GM19043 (cell line): ENCODE measurements at regions not wholly inside any gene's neighbourhood (a gene's known extent, or its start where the extent isn't known, plus 50 kb on each side); places are given as distances from the start of the nearest gene placed in this dataset.
A peak's percentile ranks its signal among the peaks of the same experiment; 100 is the strongest.
"Not testable (repeated sequence)": the region's sequence is repeated elsewhere in the genome, so short reads cannot be mapped to it uniquely, and the experiment has no call there.

Experiments
- ATAC-seq: cut with Tn5 transposase; IDR thresholded peaks from one replicate; pipeline ENCODE4 v1.9.1; 2021; ENCODE audit warnings: low read depth; ENCODE audit not compliant: unreplicated experiment

- no peak for ATAC-seq
These were observed 154.0 kb downstream of the REEP3 start for GRCh38 chr10:63675171-63675570.

GRCh38 chr10:63677001-63677400 is 155.8 kb downstream of the REEP3 start:
- ATAC-seq: no peak

- ATAC-seq: not testable (repeated sequence)
These were observed 159.3 kb downstream of the REEP3 start for GRCh38 chr10:63680545-63680944.

GRCh38 chr10:63681993-63682697 is 160.9 kb downstream of the REEP3 start:
- ATAC-seq: no peak

- not testable (repeated sequence) for ATAC-seq
These were observed 161.5 kb downstream of the REEP3 start for GRCh38 chr10:63682698-63683052.

GRCh38 chr10:63683223-63683622 is 162.0 kb downstream of the REEP3 start:
- ATAC-seq: no peak

- ATAC-seq: no peak
These were observed 162.5 kb downstream of the REEP3 start for GRCh38 chr10:63683686-63684085.

GRCh38 chr10:63684257-63684936 is 163.2 kb downstream of the REEP3 start:
- ATAC-seq: no peak

GRCh38 chr10:63689768-63690167 is 168.6 kb downstream of the REEP3 start:
- ATAC-seq: no peak

GRCh38 chr10:63692220-63692896 is 171.2 kb downstream of the REEP3 start:
- ATAC-seq: no peak

- not testable (repeated sequence) for ATAC-seq
These were observed 171.8 kb downstream of the REEP3 start for GRCh38 chr10:63693021-63693420.

- no peak for ATAC-seq
These were observed 175.0 kb downstream of the REEP3 start for GRCh38 chr10:63696205-63696604.

GRCh38 chr10:63697956-63698786 is 177.0 kb downstream of the REEP3 start:
- ATAC-seq: peak; percentile 63

GRCh38 chr10:63698787-63699150 is 177.6 kb downstream of the REEP3 start:
- no peak for ATAC-seq

- ATAC-seq: no peak
These were observed 178.8 kb downstream of the REEP3 start for GRCh38 chr10:63699785-63700613.

GRCh38 chr10:63700631-63701156 is 179.5 kb downstream of the REEP3 start:
- ATAC-seq: no peak

GRCh38 chr10:63702092-63702491 is 180.9 kb downstream of the REEP3 start:
- no peak for ATAC-seq

- no peak for ATAC-seq
These were observed 182.0 kb downstream of the REEP3 start for GRCh38 chr10:63703113-63703670.

- ATAC-seq: no peak
These were observed 182.6 kb downstream of the REEP3 start for GRCh38 chr10:63703740-63704345.
